Osteoblast (primary cell): ENCODE measurements at regions not wholly inside any gene's neighbourhood (a gene's known extent, or its start where the extent isn't known, plus 50 kb on each side); places are given as distances from the start of the nearest gene placed in this dataset.

ENCODE experiments used
- DNase-seq: peaks from one replicate; pipeline ENCODE4 v3.0.0; 2011; ENCODE audit warnings: low spot score, mixed read lengths; ENCODE audit not compliant: insufficient read length; ENCODE audit errors: missing footprints
- H2AFZ ChIP-seq: 2 replicates; pipeline ENCODE4 v1.6.0; 2011; ENCODE audit warnings: mild to moderate bottlenecking, low read length
- H3K27ac ChIP-seq: 2 replicates; pipeline ENCODE4 v1.5.1; 2011; ENCODE audit warnings: mild to moderate bottlenecking, low read depth, low read length, moderate library complexity
- H3K27me3 ChIP-seq: 2 replicates; pipeline ENCODE4 v1.6.0; 2012; ENCODE audit warnings: mild to moderate bottlenecking, control low read depth, inconsistent platforms, low read length, moderate library complexity; ENCODE audit not compliant: insufficient read depth
- H3K36me3 ChIP-seq: 2 replicates; pipeline ENCODE4 v1.5.1; 2011; ENCODE audit warnings: mild to moderate bottlenecking, low read length, control low read depth, moderate library complexity; ENCODE audit not compliant: insufficient read depth
- H3K4me1 ChIP-seq: 2 replicates; pipeline ENCODE4 v1.5.1; 2011; ENCODE audit warnings: mild to moderate bottlenecking, low read length, control low read depth, moderate library complexity; ENCODE audit not compliant: insufficient read depth
- H3K4me2 ChIP-seq: 2 replicates; pipeline ENCODE4 v1.6.0; 2011; ENCODE audit warnings: mild to moderate bottlenecking, low read length; ENCODE audit not compliant: insufficient read depth
- H3K4me3 ChIP-seq: fragments of 200-600 bp; sonication (generic); 3 replicates; pipeline ENCODE4 v1.5.1; 2012; ENCODE audit warnings: mild to moderate bottlenecking, low read length, inconsistent platforms; ENCODE audit not compliant: insufficient read depth
- H3K79me2 ChIP-seq: 2 replicates; pipeline ENCODE4 v1.6.0; 2012; ENCODE audit warnings: mild to moderate bottlenecking, low read length, control low read depth, inconsistent platforms; ENCODE audit not compliant: insufficient read depth
- H3K9me3 ChIP-seq: 2 replicates; pipeline ENCODE4 v1.5.1; 2011; ENCODE audit warnings: low read depth, low read length, control low read depth
- H4K20me1 ChIP-seq: 2 replicates; pipeline ENCODE4 v1.6.0; 2012; ENCODE audit warnings: mild to moderate bottlenecking, low read length, control low read depth; ENCODE audit not compliant: insufficient read depth
- TF ChIP-seq, protein P1 (sequence below): IDR thresholded peaks from 2 replicates; pipeline ENCODE4 v1.5.1; 2011; ENCODE audit warnings: mild to moderate bottlenecking, low read depth, low read length, moderate library complexity; ENCODE audit errors: extremely low read depth

DNA sequence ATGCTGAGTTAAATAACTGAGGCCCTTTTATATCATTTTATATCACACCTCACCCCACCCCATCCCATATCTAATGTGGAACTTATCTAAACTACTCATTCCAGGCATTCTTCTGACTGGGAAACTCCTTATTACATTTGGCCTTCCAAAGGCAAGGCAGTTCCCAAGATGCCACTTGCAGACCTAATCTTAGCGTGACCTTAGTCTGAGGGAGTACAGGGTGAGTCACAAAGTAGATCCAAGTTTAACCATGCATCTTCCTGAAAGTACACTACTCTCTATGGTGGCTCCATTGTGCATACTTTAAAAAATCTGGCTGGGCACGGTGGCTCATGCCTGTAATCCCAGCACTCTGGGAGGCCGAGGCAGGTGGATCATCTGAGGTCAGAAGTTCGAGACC lies 353.6 kb upstream of the C1orf87 start:
- DNase-seq = peak; percentile 5
- Histone ChIP-seq H2AFZ (no peak overlapping the region), H3K36me3 (no peaks in the 10 kb centered on the region), H3K79me2 (no peaks in the 10 kb centered on the region), H4K20me1 (no peaks in the 10 kb centered on the region), H3K27me3 (no peaks in the 10 kb centered on the region), H3K4me1 (no peaks in the 10 kb centered on the region), H3K4me3 (no peak overlapping the region), H3K4me2 (no peak overlapping the region), H3K9me3 (no peaks in the 10 kb centered on the region), H3K27ac (no peak overlapping the region)
- TF ChIP-seq, protein P1, sequence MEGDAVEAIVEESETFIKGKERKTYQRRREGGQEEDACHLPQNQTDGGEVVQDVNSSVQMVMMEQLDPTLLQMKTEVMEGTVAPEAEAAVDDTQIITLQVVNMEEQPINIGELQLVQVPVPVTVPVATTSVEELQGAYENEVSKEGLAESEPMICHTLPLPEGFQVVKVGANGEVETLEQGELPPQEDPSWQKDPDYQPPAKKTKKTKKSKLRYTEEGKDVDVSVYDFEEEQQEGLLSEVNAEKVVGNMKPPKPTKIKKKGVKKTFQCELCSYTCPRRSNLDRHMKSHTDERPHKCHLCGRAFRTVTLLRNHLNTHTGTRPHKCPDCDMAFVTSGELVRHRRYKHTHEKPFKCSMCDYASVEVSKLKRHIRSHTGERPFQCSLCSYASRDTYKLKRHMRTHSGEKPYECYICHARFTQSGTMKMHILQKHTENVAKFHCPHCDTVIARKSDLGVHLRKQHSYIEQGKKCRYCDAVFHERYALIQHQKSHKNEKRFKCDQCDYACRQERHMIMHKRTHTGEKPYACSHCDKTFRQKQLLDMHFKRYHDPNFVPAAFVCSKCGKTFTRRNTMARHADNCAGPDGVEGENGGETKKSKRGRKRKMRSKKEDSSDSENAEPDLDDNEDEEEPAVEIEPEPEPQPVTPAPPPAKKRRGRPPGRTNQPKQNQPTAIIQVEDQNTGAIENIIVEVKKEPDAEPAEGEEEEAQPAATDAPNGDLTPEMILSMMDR = no peak

DNA sequence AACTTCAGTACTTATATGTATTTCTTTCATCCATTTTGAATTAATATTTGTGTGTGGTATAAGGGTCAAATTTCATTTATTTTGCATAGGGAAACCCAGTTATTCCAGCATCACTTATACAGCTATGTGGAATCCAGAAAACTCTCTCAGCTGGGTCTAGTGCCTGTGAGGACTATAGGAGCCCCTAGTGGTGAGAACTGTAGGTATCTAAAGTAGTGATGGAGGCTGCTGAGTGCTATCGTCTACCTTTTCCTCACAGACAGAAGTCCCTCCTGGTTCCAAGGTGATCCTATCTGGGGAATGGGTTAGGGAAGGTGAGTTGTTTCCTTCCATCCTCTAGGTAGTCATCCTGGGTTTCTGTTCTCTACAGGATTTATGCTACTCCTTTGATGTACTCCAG lies 352.0 kb upstream of the C1orf87 start:
- TF ChIP-seq, protein P1 = peak; percentile 52
- no peak for DNase-seq

GRCh38 chr1:60423146-60423780 lies 349.7 kb upstream of the C1orf87 start:
- Histone ChIP-seq H2AFZ (no peak overlapping the region), H3K27me3 (no peaks in the 10 kb centered on the region), H4K20me1 (no peaks in the 10 kb centered on the region), H3K79me2 (no peaks in the 10 kb centered on the region), H3K9me3 (no peaks in the 10 kb centered on the region), H3K4me1 (no peaks in the 10 kb centered on the region), H3K4me3 (no peak overlapping the region), H3K4me2 (no peak overlapping the region), H3K27ac (no peak overlapping the region), H3K36me3 (no peaks in the 10 kb centered on the region)
- TF ChIP-seq, protein P1 = no peak
- DNase-seq = no peak

More for the DNA sequence above, 352.0 kb upstream of the C1orf87 start:
- Histone ChIP-seq H3K4me2 (no peak overlapping the region), H3K9me3 (no peaks in the 10 kb centered on the region), H4K20me1 (no peaks in the 10 kb centered on the region), H3K4me1 (no peaks in the 10 kb centered on the region), H3K4me3 (no peak overlapping the region), H3K79me2 (no peaks in the 10 kb centered on the region), H3K27me3 (no peaks in the 10 kb centered on the region), H3K27ac (no peak overlapping the region), H2AFZ (peak overlapping the region; percentile 27), H3K36me3 (no peaks in the 10 kb centered on the region)

GRCh38 chr1:60421965-60422364 lies 348.4 kb upstream of the C1orf87 start:
- no peaks in the 10 kb centered on the region for H3K79me2 ChIP-seq
- no peak for DNase-seq
- no peak overlapping the region for H3K4me3 ChIP-seq
- no peak overlapping the region for H3K4me2 ChIP-seq
- no peak overlapping the region for H2AFZ ChIP-seq
- H3K4me1 ChIP-seq = no peaks in the 10 kb centered on the region
- no peaks in the 10 kb centered on the region for H3K9me3 ChIP-seq
- H3K27me3 ChIP-seq = no peaks in the 10 kb centered on the region
- TF ChIP-seq, protein P1 = no peak
- H3K27ac ChIP-seq = no peak overlapping the region
- no peaks in the 10 kb centered on the region for H4K20me1 ChIP-seq
- H3K36me3 ChIP-seq = no peaks in the 10 kb centered on the region
